ENCODE measurements at regions not wholly inside any gene's neighbourhood (a gene's known extent, or its start where the extent isn't known, plus 50 kb on each side); places are given as distances from the start of the nearest gene placed in this dataset.
"Not testable (repeated sequence)": the region's sequence is repeated elsewhere in the genome, so short reads cannot be mapped to it uniquely, and the experiment has no call there.

GRCh38 chr20:5390720-5391119 lies 74.0 kb upstream of the PROKR2 start:
- Histone ChIP-seq H3K4me1 (no peaks in the 10 kb centered on the region), H3K36me3 (no peaks in the 10 kb centered on the region), H3K27me3 (peaks cover 0 to 9% of the 10 kb centered on the region in 2 donors), H3K4me3 (no peak overlapping the region), H3K9me3 (no peaks in the 10 kb centered on the region), H3K27ac (no peak overlapping the region)
- no peak for TF ChIP-seq CTCF (IDR thresholded peaks at IDR 0.05)
- DNase-seq (no peak), ATAC-seq (no peak)
- intact Hi-C loops (cut with DNase I), result no loop called here

GRCh38 chr20:5386846-5387245 lies 70.1 kb upstream of the PROKR2 start:
- H3K4me1 ChIP-seq, H3K27ac ChIP-seq, DNase-seq, H3K4me3 ChIP-seq, H3K27me3 ChIP-seq, H3K36me3 ChIP-seq, ATAC-seq: not testable (repeated sequence)
- intact Hi-C loops (cut with DNase I), result loop anchor here in 1 of 2 donors (10.0 kb wide), 1 partner anchor 578 kb away; no protein-coding TSS in a partner anchor
- H3K9me3 ChIP-seq, result peaks cover 0 to 15% of the 10 kb centered on the region in 2 donors

GRCh38 chr20:5381527-5381926 lies 64.8 kb upstream of the PROKR2 start:
- not testable (repeated sequence) for H3K36me3 ChIP-seq, H3K27ac ChIP-seq, DNase-seq, H3K4me3 ChIP-seq, H3K4me1 ChIP-seq, H3K27me3 ChIP-seq, ATAC-seq
- intact Hi-C loops (cut with DNase I), result loop anchor here in 1 of 2 donors (10.0 kb wide), 1 partner anchor 583 kb away; no protein-coding TSS in a partner anchor
- H3K9me3 ChIP-seq, result peaks cover 0 to 15% of the 10 kb centered on the region in 2 donors

DNA sequence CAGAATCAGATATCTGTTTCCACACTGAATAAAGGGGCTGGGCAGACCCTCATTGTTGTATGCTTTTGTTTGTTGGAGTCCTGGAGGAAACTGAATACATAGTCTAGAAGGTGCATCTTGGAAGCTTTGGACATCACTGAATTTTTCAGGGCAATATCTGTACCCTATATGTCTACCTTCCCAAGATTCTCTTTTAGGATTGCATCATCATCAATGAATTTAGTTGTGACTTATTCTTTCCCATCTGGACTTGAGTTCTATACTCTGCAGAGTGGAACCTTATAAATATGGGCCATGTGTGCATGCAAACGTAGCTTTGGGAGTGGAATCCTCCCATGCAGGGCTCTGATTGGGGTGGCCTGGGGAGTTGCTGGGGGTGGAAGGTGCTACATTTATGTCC lies 60.7 kb upstream of the PROKR2 start:
- Histone ChIP-seq H3K27me3 (peaks cover 0 to 8% of the 10 kb centered on the region in 2 donors), H3K9me3 (no peaks in the 10 kb centered on the region), H3K4me3 (no peak overlapping the region), H3K27ac (no peak overlapping the region), H3K36me3 (no peaks in the 10 kb centered on the region), H3K4me1 (no peaks in the 10 kb centered on the region)
- no peak for TF ChIP-seq CTCF (IDR thresholded peaks at IDR 0.05)
- ATAC-seq (no peak), DNase-seq (no peak)
- intact Hi-C loops (cut with DNase I), result no loop called here

- no peak for DNase-seq
- no peak for TF ChIP-seq CTCF (IDR thresholded peaks at IDR 0.05)
- H3K4me1 ChIP-seq, result no peaks in the 10 kb centered on the region
- no peak overlapping the region for H3K27ac ChIP-seq
- no peaks in the 10 kb centered on the region for H3K36me3 ChIP-seq
- H3K4me3 ChIP-seq, result no peak overlapping the region
- no peak for ATAC-seq
- intact Hi-C loops (cut with DNase I), result no loop called here
- peaks cover 0 to 8% of the 10 kb centered on the region in 2 donors for H3K27me3 ChIP-seq
- no peaks in the 10 kb centered on the region for H3K9me3 ChIP-seq
These were observed 59.5 kb upstream of the PROKR2 start for GRCh38 chr20:5376228-5376627.

DNA sequence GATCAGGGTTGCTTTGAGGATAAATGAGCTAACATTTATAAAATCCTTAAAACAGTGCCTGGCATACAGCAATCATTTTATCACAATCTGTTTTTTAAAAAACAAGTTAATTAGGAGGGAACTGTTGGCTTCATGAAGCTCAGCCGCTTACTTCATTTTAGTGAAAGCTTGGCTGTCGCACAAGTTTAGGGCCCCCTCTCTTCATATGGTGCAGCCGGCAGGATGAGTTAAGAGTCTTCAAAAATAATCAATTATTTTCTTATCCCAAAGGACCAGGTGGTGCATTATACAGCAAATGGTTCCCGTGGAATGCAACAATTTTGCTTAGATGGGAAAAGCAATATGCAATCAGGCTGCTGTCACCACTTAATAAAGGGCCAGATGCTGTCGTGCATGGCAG lies 57.4 kb upstream of the PROKR2 start:
- Histone ChIP-seq H3K36me3 (no peaks in the 10 kb centered on the region), H3K27ac (no peak overlapping the region), H3K27me3 (peaks cover 0 to 8% of the 10 kb centered on the region in 2 donors), H3K4me3 (no peak overlapping the region), H3K4me1 (no peaks in the 10 kb centered on the region), H3K9me3 (no peaks in the 10 kb centered on the region)
- ATAC-seq (no peak), DNase-seq (no peak)
- intact Hi-C loops (cut with DNase I), result no loop called here
- no peak for TF ChIP-seq CTCF (IDR thresholded peaks at IDR 0.05)
